ENCODE measurements at regions not wholly inside any gene's neighbourhood (a gene's known extent, or its start where the extent isn't known, plus 50 kb on each side); places are given as distances from the start of the nearest gene placed in this dataset.
"Not testable (repeated sequence)": the region's sequence is repeated elsewhere in the genome, so short reads cannot be mapped to it uniquely, and the experiment has no call there.

- peak overlapping the region; percentile 70 to 71 for H3K4me3 ChIP-seq (ENCODE audit: low read depth in 1 of 2, low read length in 1 of 2)
- H3K9me3 ChIP-seq: no peaks in the 10 kb centered on the region
- no peaks in the 10 kb centered on the region for H3K36me3 ChIP-seq
- no peak for TF ChIP-seq CTCF (IDR thresholded peaks at IDR 0.05)
- H3K4me1 ChIP-seq (ENCODE audit: control insufficient read depth in 1 of 2, insufficient read depth in 1 of 2, low read depth in 1 of 2, low read length in 1 of 2): peaks cover 16 to 20% of the 10 kb centered on the region in 2 experiments
- no peaks in the 10 kb centered on the region for H3K27me3 ChIP-seq
- H3K27ac ChIP-seq: peak overlapping the region; percentile 92
Observed at GRCh38 chr17:68102318-68102758, 66.8 kb downstream of the KPNA2 start.

GRCh38 chr17:68103148-68103547 is 67.6 kb downstream of the KPNA2 start:
- no peaks in the 10 kb centered on the region for H3K36me3 ChIP-seq
- TF ChIP-seq CTCF (IDR thresholded peaks at IDR 0.05): no peak
- H3K27ac ChIP-seq: no peak overlapping the region
- H3K9me3 ChIP-seq: no peaks in the 10 kb centered on the region
- H3K27me3 ChIP-seq: no peaks in the 10 kb centered on the region
- H3K4me1 ChIP-seq (ENCODE audit: control insufficient read depth in 1 of 2, insufficient read depth in 1 of 2, low read depth in 1 of 2, low read length in 1 of 2): peaks cover 16 to 20% of the 10 kb centered on the region in 2 experiments
- H3K4me3 ChIP-seq (ENCODE audit: low read depth in 1 of 2, low read length in 1 of 2): peak overlapping the region in 1 of 2 experiments; percentile 71

- Histone ChIP-seq H3K36me3 (no peaks in the 10 kb centered on the region), H3K4me1 (ENCODE audit: control insufficient read depth in 1 of 2, insufficient read depth in 1 of 2, low read depth in 1 of 2, low read length in 1 of 2) (peaks cover 13 to 18% of the 10 kb centered on the region in 2 experiments), H3K4me3 (ENCODE audit: low read depth in 1 of 2, low read length in 1 of 2) (no peak overlapping the region), H3K9me3 (no peaks in the 10 kb centered on the region), H3K27me3 (no peaks in the 10 kb centered on the region), H3K27ac (no peak overlapping the region)
- TF ChIP-seq CTCF (IDR thresholded peaks at IDR 0.05): no peak
Observed at GRCh38 chr17:68106085-68106484, 70.5 kb downstream of the KPNA2 start.

GRCh38 chr17:68107373-68107772 is 71.8 kb downstream of the KPNA2 start:
- no peaks in the 10 kb centered on the region for H3K36me3 ChIP-seq
- no peak overlapping the region for H3K4me3 ChIP-seq (ENCODE audit: low read depth in 1 of 2, low read length in 1 of 2)
- peaks cover 12% of the 10 kb centered on the region in 2 experiments for H3K4me1 ChIP-seq (ENCODE audit: control insufficient read depth in 1 of 2, insufficient read depth in 1 of 2, low read depth in 1 of 2, low read length in 1 of 2)
- TF ChIP-seq CTCF (IDR thresholded peaks at IDR 0.05): no peak
- no peaks in the 10 kb centered on the region for H3K9me3 ChIP-seq
- no peak overlapping the region for H3K27ac ChIP-seq
- H3K27me3 ChIP-seq: no peaks in the 10 kb centered on the region

GRCh38 chr17:68108313-68109000 is 72.9 kb downstream of the KPNA2 start:
- no peak overlapping the region for H3K27ac ChIP-seq
- H3K4me3 ChIP-seq (ENCODE audit: low read depth in 1 of 2, low read length in 1 of 2): no peak overlapping the region
- no peak for TF ChIP-seq CTCF (IDR thresholded peaks at IDR 0.05)
- H3K36me3 ChIP-seq: no peaks in the 10 kb centered on the region
- no peaks in the 10 kb centered on the region for H3K9me3 ChIP-seq
- no peaks in the 10 kb centered on the region for H3K27me3 ChIP-seq
- peaks cover under 1 to 1% of the 10 kb centered on the region in 2 experiments for H3K4me1 ChIP-seq (ENCODE audit: control insufficient read depth in 1 of 2, insufficient read depth in 1 of 2, low read depth in 1 of 2, low read length in 1 of 2)

GRCh38 chr17:68109404-68109803 is 73.9 kb downstream of the KPNA2 start:
- H3K27me3 ChIP-seq; H3K4me1 ChIP-seq (ENCODE audit: control insufficient read depth in 1 of 2, insufficient read depth in 1 of 2, low read depth in 1 of 2, low read length in 1 of 2); H3K27ac ChIP-seq; H3K36me3 ChIP-seq; H3K9me3 ChIP-seq; H3K4me3 ChIP-seq (ENCODE audit: low read depth in 1 of 2, low read length in 1 of 2): not testable (repeated sequence)

- H3K4me1 ChIP-seq (ENCODE audit: control insufficient read depth in 1 of 2, insufficient read depth in 1 of 2, low read depth in 1 of 2, low read length in 1 of 2); H3K4me3 ChIP-seq (ENCODE audit: low read depth in 1 of 2, low read length in 1 of 2); H3K9me3 ChIP-seq; H3K27me3 ChIP-seq; H3K27ac ChIP-seq: not testable (repeated sequence)
- peaks cover 52% of the 10 kb centered on the region for H3K36me3 ChIP-seq
Observed at GRCh38 chr17:68116211-68116610, 80.7 kb downstream of the KPNA2 start.
